Stomach (tissue), 8 donors: ENCODE measurements at regions not wholly inside any gene's neighbourhood (a gene's known extent, or its start where the extent isn't known, plus 50 kb on each side); places are given as distances from the start of the nearest gene placed in this dataset.
"Not testable (repeated sequence)": the region's sequence is repeated elsewhere in the genome, so short reads cannot be mapped to it uniquely, and the experiment has no call there.

Experiments used
- DNase-seq, 2 donors: peaks; one replicate each; pipeline versions ENCODE4 v3.0.0 to v3.0.0-alpha.2; 2013 to 2019
- H3K27ac ChIP-seq, 5 donors: fragments of 200-600 bp in 4 of 5; sonication (generic) in 4 of 5; one replicate each; pipeline ENCODE4 v1.5.1; 2013 to 2019; ENCODE audit warnings: mild to moderate bottlenecking in 1 of 5, moderate library complexity in 1 of 5
- H3K27me3 ChIP-seq, 3 donors: fragments of 200-600 bp; sonication (generic); one replicate each; pipeline ENCODE4 v1.5.1; 2017 to 2019; ENCODE audit warnings: mixed run types in 1 of 3
- H3K36me3 ChIP-seq, 4 donors: fragments of 200-600 bp; sonication (generic); 1 replicate in 3 of 4; 2 replicates in 1 of 4; pipeline ENCODE4 v1.5.1; 2016 to 2019
- H3K4me1 ChIP-seq, 4 donors: fragments of 200-600 bp; sonication (generic); one replicate each; pipeline ENCODE4 v1.5.1; 2016 to 2019
- H3K4me3 ChIP-seq, 4 donors: fragments of 200-600 bp; sonication (generic) in 3 of 4; one replicate each; pipeline ENCODE4 v1.5.1; 2016 to 2019; ENCODE audit warnings: mild to moderate bottlenecking in 1 of 4
- H3K9me3 ChIP-seq, 4 donors: fragments of 200-600 bp; sonication (generic); one replicate each; pipeline ENCODE4 v1.5.1; 2016 to 2019
- EP300 ChIP-seq: sonication (generic); formaldehyde crosslinking; IDR thresholded peaks from one replicate; pipeline ENCODE4 v1.6.1; 2017; ENCODE audit warnings: antibody characterized with exemption
- POLR2A ChIP-seq, 4 donors: fragments of 450-650 bp; IDR thresholded peaks; one replicate each; pipeline ENCODE4 v1.6.1; 2016; ENCODE audit warnings: antibody characterized with exemption in 4 of 4, control low read depth in 2 of 4, mild to moderate bottlenecking in 1 of 4, moderate library complexity in 1 of 4
- POLR2AphosphoS5 ChIP-seq, 3 donors: sonication (generic); formaldehyde crosslinking; IDR thresholded peaks; one replicate each; pipeline ENCODE4 v1.6.1; 2016; ENCODE audit warnings: antibody characterized with exemption in 3 of 3
- WGBS, 5 donors: extraction: QIAGEN DNeasy Blood & Tissue Kit in 3 of 5; methylation state at CpG; one replicate each; pipeline versions ENCODE4 v1.1.5 to v1.1.7; 2013 to 2018; 5-methylcytosine and 5-hydroxymethylcytosine counted together
- intact Hi-C: fragments of 100-400 bp; cut with DNase I; formaldehyde crosslinking; loops from one replicate; pipeline ENCODE4 v1.15.1; 2023; ENCODE audit warnings: low total_unique reads
- TF ChIP-seq, protein P1 (sequence below), 7 experiments: fragments of 450-650 bp in 4 of 7; fragments of 200-600 bp in 3 of 7; sonication (generic) in 3 of 7; IDR thresholded peaks; one replicate each; pipeline ENCODE4 v1.5.1; 2016 to 2019; ENCODE audit warnings: antibody characterized with exemption in 7 of 7, control low read depth in 2 of 7, mild to moderate bottlenecking in 1 of 7
- donor health status: healthy with polysubstance abuse.
- donor health status: Bipolar disorder and iron deficiency.
- donor health status: healthy.

DNA sequence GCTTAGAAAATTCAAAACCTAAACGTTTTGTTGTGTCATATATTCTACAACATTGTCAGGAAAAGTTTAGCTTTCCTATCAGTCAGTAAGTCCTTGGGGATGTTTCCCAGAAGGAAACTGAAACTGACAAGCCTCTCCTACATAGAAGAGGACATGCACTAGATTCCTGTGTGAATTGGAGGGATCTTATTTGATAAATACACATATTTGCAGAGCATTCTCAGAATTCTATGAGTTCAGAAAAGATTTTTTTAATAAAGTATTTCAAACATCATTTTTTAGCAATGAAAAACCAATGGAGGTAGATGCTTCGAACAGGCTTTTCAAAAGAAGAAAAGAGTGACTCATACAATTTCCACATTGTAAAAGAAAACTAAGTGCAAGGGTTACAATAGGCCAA, 1706.7 kb downstream of the SUCLG1 start:
- H3K36me3 ChIP-seq, result no peaks in the 10 kb centered on the region
- peaks cover 0 to 30% (median 15%) of the 10 kb centered on the region in 4 donors for H3K9me3 ChIP-seq
- 44 to 62% (median 54%) methylated on average over 2 of the region's 2 CpGs for WGBS, 5 donors
- intact Hi-C loops, result no loop called here
- no peak for TF ChIP-seq POLR2AphosphoS5 (IDR thresholded peaks at IDR 0.05)
- TF ChIP-seq EP300, result no peak
- no peak overlapping the region for H3K4me3 ChIP-seq
- H3K27ac ChIP-seq, result no peak overlapping the region
- no peak for DNase-seq
- H3K4me1 ChIP-seq, result no peaks in the 10 kb centered on the region
- no peaks in the 10 kb centered on the region for H3K27me3 ChIP-seq

DNA sequence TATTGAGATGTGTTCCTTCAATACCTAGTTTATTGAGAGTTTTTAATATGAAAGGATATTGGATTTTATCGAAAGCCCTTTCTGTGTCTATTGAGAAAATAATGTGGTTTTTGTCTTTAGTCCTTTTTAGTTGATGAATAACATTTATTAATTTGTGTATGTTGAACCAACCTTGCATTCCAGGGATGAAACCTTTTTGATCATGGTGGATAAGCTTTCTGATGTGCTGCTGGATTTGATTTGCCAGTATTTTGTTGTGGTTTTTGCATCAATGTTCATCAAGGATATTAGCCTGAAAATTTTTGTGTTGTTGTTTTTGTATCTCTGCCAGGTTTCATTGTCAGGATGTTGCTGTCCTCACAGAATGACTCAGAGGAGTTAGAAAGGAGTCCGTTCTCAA, 1710.4 kb downstream of the SUCLG1 start:
- Histone ChIP-seq H3K27me3 (no peaks in the 10 kb centered on the region), H3K4me1 (no peaks in the 10 kb centered on the region), H3K27ac (no peak overlapping the region), H3K9me3 (peaks cover 0 to 32% (median 20%) of the 10 kb centered on the region in 4 donors), H3K4me3 (no peak overlapping the region), H3K36me3 (no peaks in the 10 kb centered on the region)
- intact Hi-C loops, result no loop called here
- WGBS, 5 donors, result 89 to 96% (median 94%) methylated on average over 2 of the region's 2 CpGs
- TF ChIP-seq POLR2A (IDR thresholded peaks at IDR 0.05) (no peak), POLR2AphosphoS5 (IDR thresholded peaks at IDR 0.05) (no peak), EP300 (no peak)
- TF ChIP-seq, protein P1, sequence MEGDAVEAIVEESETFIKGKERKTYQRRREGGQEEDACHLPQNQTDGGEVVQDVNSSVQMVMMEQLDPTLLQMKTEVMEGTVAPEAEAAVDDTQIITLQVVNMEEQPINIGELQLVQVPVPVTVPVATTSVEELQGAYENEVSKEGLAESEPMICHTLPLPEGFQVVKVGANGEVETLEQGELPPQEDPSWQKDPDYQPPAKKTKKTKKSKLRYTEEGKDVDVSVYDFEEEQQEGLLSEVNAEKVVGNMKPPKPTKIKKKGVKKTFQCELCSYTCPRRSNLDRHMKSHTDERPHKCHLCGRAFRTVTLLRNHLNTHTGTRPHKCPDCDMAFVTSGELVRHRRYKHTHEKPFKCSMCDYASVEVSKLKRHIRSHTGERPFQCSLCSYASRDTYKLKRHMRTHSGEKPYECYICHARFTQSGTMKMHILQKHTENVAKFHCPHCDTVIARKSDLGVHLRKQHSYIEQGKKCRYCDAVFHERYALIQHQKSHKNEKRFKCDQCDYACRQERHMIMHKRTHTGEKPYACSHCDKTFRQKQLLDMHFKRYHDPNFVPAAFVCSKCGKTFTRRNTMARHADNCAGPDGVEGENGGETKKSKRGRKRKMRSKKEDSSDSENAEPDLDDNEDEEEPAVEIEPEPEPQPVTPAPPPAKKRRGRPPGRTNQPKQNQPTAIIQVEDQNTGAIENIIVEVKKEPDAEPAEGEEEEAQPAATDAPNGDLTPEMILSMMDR (IDR thresholded peaks at IDR 0.05), result no peak
- DNase-seq, result no peak

DNA sequence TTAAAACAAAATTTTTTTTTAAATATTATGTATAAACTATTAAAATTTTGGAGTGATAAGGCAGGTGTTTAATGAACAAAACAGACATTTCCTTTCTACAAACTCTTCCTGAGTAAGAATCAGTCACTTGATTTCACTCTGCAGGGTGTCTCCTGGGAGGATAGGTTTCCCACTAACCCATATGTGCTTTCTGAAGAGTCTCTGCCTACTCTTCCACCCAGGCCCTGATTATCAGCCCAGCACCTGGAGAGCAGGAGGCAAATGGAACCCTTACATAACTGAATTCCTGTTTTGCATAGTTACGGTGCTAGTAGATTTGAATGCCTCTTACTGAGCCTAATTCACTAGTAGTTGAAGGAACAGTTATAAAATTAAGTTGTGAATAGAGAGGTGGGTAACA, 1718.6 kb downstream of the SUCLG1 start:
- H3K4me1 ChIP-seq, result no peaks in the 10 kb centered on the region
- no peaks in the 10 kb centered on the region for H3K36me3 ChIP-seq
- no peak overlapping the region for H3K27ac ChIP-seq
- H3K4me3 ChIP-seq, result no peak overlapping the region
- intact Hi-C loops, result no loop called here
- no peaks in the 10 kb centered on the region for H3K9me3 ChIP-seq
- no peaks in the 10 kb centered on the region for H3K27me3 ChIP-seq
- no peak for DNase-seq
- no peak for TF ChIP-seq POLR2A (IDR thresholded peaks at IDR 0.05)
- TF ChIP-seq POLR2AphosphoS5 (IDR thresholded peaks at IDR 0.05), result no peak
- TF ChIP-seq EP300, result no peak
- TF ChIP-seq, protein P1 (IDR thresholded peaks at IDR 0.05), result no peak
- WGBS, 5 donors, result 79 to 93% (median 85%) methylated on average over 1 of the region's 1 CpG

DNA sequence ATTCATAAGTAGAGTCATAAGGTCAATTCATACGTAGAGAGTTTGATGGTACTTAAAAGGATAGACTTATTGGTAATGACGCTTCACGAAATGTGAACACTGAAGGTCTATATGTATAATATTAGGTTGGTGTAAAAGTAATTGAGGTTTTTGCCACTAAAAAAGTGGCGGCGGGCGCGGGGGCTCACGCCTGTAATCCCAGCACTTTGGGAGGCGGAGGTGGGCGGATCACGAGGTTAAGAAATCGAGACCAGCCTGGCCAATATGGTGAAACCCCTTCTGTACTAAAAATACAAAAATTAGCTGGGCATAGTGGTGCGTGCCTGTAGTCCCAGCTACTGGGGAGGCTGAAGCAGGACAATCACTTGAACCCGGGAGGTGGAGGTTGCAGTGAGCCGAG, 1721.1 kb downstream of the SUCLG1 start:
- DNase-seq, H3K9me3 ChIP-seq: not testable (repeated sequence)
- 90 to 94% (median 93%) methylated on average over 15 of the region's 15 CpGs for WGBS, 5 donors

DNA sequence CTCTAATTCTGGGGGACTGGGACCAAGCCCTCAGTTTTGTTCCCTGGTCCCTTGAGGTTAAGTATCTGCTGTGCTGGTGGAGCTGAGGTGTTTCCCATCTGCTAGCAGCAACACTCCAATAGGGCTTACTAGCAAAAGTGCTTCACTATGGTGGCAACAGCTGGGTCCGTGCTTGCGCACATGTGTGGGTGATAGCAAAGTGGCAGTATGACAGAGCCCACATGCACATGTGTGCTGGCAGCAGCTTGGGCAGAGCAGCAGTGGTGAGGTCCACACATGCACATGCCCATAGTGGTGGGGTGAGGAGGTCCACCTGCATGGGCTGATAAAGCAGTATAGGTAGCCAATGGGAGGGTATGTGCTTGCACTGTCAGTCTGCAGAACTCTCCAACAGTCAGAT, 1723.7 kb downstream of the SUCLG1 start:
- H3K4me1 ChIP-seq, result peaks cover 0 to 3% (median 0%) of the 10 kb centered on the region in 4 donors
- intact Hi-C loops, result no loop called here
- no peak overlapping the region for H3K27ac ChIP-seq
- no peak for DNase-seq
- no peaks in the 10 kb centered on the region for H3K36me3 ChIP-seq
- H3K4me3 ChIP-seq, result no peak overlapping the region
- no peaks in the 10 kb centered on the region for H3K9me3 ChIP-seq
- WGBS, 5 donors, result 95 to 100% (median 99%) methylated on average over 1 to 2 of the region's 2 CpGs
- TF ChIP-seq, protein P1 (IDR thresholded peaks at IDR 0.05), result no peak
- TF ChIP-seq POLR2A (IDR thresholded peaks at IDR 0.05), result no peak
- TF ChIP-seq POLR2AphosphoS5 (IDR thresholded peaks at IDR 0.05), result no peak
- no peak for TF ChIP-seq EP300
- H3K27me3 ChIP-seq, result no peaks in the 10 kb centered on the region

More for the DNA sequence above, 1721.1 kb downstream of the SUCLG1 start:
- H3K36me3 ChIP-seq, H3K27ac ChIP-seq, H3K4me1 ChIP-seq, intact Hi-C loops, H3K4me3 ChIP-seq, H3K27me3 ChIP-seq: not testable (repeated sequence)
